ENCODE measurements at regions not wholly inside any gene's neighbourhood (a gene's known extent, or its start where the extent isn't known, plus 50 kb on each side); places are given as distances from the start of the nearest gene placed in this dataset.

DNA sequence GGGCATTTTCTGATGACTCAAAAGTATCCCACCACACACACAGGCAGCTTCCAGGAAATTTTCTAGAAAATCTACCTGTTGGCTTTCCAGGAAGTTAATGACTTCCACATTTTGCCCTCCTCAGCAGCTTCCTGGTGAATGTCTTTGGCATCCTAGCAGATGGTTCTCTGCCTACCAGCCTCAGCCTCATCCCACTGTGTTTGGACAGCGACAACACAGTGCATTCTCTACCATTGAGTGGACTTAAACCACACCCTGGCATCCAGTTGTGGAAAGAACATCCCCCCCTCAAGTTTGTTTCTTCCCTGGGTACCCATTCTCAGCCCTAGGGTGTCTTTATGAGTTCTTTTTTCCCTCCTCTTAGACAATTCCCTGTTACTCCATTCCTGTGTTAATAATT, 50.8 kb upstream of the GADL1 start:
- DNase-seq (ENCODE audit: low read depth in 3 of 3, low spot score in 1 of 3): no peak

DNA sequence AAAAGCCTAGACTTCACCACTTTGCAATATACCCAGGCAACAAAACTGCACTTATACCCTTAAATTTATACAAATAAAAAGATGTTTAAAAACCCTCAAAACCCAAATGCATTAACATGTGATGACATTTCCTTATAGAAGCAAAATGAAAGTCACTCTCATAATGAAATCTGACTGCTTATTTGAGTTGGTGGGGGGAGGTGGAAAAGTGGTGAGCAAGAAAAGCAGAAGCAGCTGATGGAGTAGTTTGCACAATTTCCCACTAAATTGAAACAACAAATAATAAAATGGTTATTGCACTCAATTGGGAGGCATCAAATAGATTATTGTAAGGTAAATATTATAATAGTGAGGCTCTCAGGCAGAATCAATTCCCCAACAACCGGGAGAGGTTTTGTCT, 54.0 kb upstream of the GADL1 start:
- no peak for DNase-seq (ENCODE audit: low read depth in 3 of 3, low spot score in 1 of 3)

DNA sequence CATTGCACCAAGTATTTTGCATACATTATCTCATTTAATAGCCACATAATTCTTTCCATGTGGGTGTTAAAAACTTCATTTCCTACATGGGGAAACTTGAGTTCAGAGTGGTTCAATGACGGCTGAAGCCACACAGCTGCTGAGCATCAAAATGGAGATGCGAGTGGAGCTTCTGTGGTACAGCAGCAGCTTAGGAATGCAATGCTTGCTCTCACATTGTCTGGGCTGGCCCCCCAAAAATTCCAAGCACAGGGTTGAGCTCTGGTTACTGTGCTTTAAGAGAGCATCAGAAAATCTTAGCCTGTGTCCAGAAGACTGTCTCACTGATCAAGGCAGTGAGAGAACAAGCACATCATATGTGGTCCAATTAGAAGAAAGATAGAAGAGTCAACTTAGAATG, 57.4 kb upstream of the GADL1 start:
- DNase-seq (ENCODE audit: low read depth in 3 of 3, low spot score in 1 of 3): no peak

DNA sequence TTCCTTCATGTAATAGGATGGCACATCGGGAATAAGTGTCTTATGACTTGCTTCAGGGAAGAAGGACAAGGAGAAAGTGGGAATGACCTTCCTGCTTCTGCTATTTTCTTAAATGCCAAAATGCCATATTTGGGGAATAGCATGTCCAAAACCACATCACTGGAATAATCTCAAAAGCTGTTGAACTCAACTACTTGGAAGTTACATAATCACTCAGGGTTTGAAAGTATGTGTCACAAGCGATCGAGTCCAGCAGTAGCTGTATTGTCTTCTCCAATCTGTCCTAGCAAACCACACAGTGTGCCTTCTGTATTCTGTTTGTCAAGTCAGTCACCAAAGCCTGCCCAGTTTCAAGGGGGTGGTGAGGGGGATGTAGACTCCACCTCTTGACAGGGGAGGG, 58.3 kb upstream of the GADL1 start:
- no peak for DNase-seq (ENCODE audit: low read depth in 3 of 3, low spot score in 1 of 3)

DNA sequence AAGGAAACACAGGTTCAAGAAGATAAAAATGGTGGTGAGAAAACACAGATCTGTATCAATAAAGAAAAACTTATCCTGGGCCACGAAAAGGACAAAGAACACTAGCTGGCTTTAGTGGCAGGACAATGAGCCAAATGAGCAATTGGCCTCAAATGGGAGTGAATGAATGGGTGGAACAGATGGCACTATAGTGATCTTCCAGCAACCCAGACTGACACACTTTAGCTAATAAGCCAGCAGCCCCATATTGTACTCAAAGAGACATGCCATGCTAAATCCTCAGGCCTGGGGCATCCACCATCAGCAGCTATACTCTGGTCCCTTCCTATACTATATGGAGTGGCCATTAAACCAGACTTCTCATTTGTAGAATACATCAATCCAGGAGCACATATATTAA, 60.0 kb upstream of the GADL1 start:
- no peak for DNase-seq (ENCODE audit: low read depth in 3 of 3, low spot score in 1 of 3)

DNA sequence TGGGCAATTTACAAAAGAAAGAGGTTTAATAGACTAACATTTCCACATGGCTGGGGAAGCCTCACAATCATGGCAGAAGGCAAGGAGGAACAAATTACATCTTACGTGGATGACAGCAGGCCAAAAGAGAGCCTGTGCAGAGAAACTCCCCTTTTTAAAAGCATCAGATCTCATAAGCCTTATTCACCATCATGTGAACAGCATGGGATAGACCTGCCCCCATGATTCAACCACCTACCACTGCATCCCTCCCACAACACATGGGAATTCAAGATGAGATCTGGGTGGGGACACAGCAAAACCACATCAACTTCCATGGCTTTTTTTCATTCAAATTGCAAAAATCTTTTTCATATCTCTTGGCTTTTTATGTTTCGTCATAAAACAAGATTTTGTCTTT, 67.6 kb upstream of the GADL1 start:
- DNase-seq (ENCODE audit: low read depth in 3 of 3, low spot score in 1 of 3): no peak

DNA sequence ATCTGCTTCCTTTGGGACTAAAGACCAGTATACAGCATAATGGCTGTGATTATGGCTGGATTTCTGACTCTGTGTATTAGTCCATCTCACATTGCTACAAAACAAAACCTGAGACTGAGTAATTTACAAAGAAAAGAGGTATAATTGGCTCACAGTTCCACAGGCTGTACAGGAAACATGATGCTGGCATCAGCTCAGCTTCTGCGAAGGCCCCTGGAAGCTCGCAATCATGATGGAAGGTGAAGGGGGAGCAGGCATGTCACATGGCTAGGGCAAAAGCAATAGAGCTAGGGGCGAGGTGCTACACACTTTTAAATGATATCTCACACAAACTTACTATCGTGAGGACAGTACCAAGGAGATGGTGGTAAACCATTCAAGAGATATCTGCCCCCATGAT, 68.0 kb upstream of the GADL1 start:
- DNase-seq (ENCODE audit: low read depth in 3 of 3, low spot score in 1 of 3): no peak

DNA sequence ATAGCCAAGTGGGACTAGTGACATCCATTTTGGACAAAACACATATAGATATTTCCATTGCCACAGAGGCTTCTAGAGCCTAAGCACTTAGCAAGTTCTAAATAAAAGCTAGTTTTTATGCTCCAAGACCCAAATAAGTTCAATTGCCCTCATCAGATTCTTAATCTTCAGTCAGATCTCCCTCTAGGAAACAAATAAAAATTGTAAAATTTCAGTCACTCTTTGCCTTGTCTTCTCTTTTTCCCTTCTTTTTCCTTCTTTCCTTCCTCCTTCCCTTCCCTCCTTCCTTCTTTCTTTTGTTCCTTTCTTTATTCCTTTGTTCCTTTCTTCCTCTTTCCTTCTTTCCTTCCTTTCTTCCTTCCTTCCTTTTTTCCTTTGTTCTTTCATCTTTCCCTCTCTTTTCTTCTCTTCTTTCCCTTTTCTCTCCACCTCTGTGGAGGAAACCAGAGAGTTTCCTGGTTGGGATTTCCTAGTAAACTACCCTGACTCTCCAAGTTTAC, 68.8 kb upstream of the GADL1 start:
- DNase-seq (ENCODE audit: low read depth in 3 of 3, low spot score in 1 of 3): no peak

DNA sequence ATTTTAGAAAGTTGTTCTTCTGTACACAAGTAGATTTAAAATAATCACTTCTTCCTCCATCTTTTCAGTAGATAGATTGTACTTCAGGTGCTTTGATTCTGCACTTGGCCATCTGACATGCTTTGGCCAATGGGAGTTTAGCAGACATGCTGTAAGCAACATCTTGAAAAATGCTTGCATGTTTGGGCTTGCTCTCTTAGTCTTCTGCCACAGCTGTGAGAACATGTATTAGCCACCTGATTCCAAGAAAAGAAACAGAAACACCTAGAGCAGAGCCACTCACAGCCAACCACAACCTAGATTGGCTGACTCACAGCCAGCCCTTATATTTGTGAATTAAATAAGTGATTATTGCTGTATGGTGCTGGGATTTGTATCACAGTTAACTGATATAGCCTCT, 70.2 kb upstream of the GADL1 start:
- DNase-seq (ENCODE audit: low read depth in 3 of 3, low spot score in 1 of 3): no peak

DNA sequence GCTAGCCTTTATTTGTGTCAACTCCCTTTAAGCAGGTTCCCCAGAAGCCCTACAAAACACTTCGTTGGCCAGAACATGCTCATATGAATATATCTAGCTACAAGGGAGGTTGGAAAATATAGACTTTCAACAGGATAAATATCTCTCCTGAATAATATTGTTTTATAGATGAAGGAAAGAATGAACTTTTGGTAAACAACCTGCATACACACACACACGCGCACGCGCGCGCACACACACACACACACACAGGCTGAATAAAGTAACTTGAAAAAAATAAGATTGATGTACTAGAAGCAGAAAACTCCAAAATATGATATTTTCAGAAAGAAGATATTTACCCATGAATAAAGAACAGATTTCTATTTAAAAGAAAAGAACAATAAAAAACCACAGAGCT, 72.4 kb upstream of the GADL1 start:
- no peak for DNase-seq (ENCODE audit: low read depth in 3 of 3, low spot score in 1 of 3)

DNA sequence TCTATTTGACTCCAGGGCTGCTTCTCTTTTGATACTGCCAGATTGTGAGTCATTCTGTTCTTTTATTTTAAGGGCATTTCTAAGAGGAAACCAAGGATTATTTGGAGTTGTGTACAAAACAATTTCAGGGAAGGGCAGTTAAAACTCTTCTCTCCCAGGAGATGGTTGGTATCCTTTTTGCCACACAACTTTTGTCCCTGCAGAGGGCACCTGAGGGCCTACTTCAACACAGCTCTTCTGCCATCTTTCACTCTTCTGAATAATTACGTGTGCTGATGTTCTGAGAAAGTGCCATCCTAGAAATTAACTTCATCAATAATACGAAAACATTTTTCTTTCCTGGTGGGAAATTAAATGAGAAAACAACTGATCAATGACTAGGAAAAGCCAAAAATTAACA, 75.7 kb upstream of the GADL1 start:
- DNase-seq (ENCODE audit: low read depth in 3 of 3, low spot score in 1 of 3): no peak

DNA sequence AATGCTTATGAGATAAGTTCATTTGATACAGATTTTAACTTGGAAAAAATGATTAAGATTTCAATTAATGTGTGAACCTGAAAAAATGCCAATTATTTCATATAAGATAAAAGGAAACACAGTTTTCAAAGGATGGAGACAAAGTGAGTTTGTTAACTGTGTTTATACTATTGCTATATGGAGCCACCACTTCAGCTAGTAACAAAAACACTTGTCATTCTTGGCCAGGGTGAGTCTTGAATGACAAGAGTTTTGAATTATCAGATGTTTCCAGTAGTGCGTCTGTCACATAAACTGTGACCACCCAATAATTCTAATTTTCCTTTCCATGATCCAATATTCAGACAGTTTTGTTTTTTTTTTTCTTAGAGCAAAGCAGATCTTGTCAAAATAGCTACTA, 78.0 kb upstream of the GADL1 start:
- no peak for DNase-seq (ENCODE audit: low read depth in 3 of 3, low spot score in 1 of 3)

DNA sequence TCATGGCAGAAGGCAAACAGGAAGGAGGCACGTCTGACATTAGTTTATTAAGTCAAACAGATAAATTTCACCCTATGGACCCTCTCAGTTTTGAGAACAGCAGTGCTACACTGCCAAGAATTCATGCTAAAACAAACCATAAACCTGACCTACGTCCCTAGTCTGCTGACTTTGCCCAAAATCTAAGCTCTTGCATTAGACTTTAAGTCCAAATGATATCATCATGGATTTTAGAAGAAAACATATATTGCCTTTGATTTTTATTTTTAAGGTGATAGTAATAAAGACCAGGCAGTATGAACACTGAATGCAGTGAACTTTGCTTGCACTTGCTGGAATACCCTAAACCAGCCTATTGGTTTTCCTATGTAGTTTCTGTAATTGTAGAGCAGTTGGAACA, 79.6 kb upstream of the GADL1 start:
- no peak for DNase-seq (ENCODE audit: low read depth in 3 of 3, low spot score in 1 of 3)

DNA sequence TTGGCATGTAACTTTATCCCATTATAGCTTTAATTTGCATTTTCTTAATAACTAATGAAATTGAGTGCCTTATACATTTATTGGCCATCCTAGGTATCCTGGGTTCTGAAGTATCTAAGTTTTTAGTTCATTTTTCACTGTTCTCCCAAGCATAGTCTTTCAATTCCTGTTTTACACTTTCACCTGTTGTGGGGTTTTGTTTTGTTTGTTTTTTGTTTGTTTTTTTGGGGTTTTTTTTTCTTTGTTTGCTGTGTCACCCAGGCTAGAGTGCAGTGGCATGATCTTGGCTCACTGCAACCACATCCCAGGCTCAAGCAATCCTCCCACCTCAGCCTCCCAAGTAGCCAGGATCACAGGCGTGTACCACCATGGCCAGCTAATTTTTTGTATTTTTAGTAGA, 83.1 kb upstream of the GADL1 start:
- DNase-seq (ENCODE audit: low read depth in 3 of 3, low spot score in 1 of 3): no peak

DNA sequence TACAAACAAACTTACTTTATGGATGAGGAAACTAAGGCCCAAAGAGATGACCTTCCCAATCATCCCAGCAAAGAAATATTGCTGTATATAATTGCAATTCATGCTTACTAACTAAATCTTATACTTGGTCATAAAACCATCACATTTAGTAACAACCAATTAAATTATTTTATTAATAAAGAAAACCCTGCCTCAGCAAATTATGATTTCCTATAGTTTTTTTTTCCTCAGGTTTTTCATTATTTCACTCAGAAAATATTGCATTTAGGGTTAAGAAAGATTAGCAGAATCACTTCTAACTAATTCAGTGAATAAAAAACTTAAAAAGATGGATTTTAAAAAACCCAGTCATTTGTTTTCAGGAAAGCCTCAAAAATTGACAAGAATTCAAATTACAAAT, 86.5 kb upstream of the GADL1 start:
- DNase-seq (ENCODE audit: low read depth in 3 of 3, low spot score in 1 of 3): no peak

DNA sequence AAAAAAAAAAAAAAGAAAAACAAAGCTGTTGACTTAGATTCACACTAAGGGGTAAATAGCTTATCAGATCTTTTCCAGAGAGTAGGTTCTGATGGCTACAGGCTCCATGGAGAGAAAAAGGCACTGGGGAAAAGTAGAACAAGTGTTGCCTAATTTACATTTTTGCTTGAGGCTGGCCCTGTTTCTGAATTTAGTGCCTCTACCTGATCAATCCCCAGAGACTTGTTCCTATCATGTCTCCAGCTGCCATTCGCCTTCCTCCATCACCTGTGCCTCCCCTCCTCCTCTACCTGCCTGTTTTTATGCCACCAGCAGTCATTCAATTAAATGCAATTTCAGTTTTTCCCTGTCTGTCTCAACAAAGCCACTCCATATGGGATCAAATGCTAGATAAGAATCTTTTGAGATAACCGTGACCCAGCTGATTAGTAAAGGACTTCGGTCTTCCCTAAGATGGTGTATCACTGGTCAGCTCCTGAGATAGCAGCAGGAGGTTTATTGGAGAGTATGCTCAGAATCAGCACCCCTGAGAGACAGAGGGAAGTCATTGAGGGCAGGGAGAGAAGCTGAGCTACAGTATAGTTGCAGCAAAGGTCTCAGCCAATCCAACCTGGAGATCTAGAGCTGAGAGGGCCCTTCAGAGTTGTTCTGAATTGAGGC, 88.1 kb upstream of the GADL1 start:
- no peak for DNase-seq (ENCODE audit: low read depth in 3 of 3, low spot score in 1 of 3)

DNA sequence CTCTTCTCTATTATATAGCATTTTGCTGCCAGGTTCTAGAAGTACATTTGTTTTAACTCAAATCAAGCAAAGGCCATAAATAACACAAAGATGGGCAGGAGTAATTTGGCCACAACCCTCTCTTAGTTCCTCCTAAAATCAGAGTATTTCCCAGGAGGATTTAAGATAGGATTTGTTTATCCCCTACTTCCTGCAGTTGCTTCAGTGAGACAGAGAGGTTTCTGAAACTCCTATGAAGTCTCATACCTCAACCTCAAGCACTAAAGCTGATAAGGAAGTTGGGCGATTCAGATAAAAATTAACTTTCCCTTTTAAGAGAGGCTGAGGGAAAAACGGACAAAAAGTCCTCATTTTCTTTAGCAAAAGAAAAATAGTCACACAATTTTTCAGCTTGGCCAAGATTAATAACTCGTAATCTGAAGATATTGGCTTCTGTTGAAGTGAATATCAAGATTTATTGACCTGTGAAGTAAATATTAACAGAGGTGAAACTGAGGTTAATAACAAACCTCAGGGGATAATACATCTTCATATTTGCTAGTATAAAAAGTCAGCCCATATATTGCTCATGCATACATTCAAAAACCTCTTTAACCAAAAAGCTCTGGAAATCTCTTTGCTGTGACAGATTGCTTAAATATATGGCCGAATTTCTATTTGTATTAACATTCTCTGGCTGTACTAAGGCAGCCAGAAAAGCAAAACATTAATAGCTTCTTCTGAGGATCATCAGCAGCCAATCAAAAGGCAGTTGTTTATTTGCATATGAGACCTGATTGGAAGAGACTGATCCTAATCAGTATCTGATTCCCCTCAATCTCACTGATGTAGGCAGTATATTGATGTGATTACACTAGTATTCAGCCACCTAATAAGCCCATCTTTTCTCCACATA, 90.6 kb upstream of the GADL1 start:
- DNase-seq (ENCODE audit: low read depth in 3 of 3, low spot score in 1 of 3): no peak

DNA sequence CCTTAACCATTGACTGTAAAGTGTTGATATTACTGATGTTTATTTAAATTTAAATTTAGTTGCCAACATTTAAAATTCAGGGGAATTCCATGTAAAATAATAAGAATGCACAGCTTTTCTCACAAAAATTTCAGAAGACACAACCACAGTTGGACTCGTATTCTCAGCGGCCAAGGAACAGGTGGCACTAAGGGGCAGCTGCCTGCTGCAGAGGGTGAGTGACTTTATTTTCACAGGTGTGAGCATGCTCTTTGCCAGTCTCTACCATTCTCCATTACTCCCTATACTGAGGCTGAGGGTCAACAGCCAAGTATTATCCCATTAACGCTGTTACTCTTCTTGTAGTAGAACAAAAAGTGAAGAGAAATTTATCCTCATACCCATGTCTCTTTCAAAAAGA, 92.1 kb upstream of the GADL1 start:
- DNase-seq (ENCODE audit: low read depth in 3 of 3, low spot score in 1 of 3): no peak

DNA sequence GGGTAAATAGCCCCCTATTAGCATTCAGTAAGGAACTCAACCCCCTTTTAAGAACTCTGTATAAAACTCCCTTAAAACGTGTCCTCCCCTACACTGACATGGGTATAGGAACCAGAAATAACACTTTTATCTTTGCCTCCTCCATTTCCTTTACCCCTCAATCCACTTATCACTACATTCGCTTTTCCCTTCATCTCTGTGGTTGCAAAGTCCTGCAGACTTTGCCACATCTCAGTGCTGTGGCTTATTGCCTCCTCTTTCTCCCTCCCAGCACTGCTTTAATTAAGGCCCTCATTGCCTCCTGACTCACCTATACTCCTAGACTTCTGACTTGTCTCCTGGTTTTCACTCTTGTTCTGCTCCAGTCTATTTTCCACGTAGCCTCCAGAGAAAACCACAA, 94.3 kb upstream of the GADL1 start:
- DNase-seq (ENCODE audit: low read depth in 3 of 3, low spot score in 1 of 3): no peak

DNA sequence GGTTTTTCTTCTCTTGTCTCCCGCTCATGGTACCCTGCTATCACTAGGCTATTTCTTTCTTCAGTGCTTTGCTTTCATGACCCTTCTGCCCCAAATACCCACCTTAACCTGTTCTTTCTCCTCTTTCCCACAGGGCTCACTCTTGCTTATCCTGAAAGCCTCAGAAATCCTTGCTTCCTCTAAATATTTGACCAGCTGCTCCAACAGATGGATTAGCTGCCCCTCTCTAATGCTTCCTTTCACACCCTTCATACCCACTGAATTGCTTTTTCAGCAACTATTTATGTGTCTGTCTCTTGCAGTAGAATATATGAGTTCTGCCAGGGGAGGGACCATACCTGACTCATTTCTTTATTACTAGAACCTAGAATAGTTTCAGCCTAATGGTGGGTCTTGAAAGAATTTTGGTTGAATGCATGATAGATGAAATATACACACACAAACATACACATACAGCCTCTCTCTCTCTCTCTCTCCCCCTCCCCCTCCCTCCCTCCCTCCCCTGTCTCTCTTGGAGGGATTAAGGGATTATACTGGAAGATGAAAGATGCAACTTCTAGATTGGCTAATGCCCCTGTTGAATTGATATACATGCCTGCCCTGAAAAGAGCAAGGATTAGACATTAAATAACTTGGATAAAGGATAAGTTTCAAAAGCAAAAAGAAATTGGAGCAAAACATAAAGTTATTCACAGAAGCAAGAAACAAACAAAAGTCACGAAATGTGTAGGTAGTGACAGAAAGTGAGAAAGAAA, 95.0 kb upstream of the GADL1 start:
- DNase-seq (ENCODE audit: low read depth in 3 of 3, low spot score in 1 of 3): no peak

DNA sequence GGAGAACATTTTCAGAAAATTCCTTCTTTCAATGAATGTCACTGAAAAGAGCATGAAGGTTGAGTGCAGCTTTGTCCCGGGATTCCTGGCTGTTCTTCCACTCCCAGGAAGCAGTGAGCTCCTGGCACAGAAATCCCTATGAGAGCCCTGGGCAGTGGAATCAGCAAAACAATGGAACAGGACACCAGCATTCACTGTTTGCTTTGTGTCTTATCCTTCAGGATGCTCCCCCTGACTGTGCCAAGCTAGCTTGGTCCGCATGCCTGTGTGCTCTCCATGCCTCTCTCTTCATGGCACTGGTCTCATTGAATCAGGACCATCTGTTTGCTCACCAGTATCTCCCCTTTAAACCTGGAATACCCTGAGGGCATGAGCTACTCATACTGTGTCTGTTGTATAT, 102.0 kb upstream of the GADL1 start:
- no peak for DNase-seq (ENCODE audit: low read depth in 3 of 3, low spot score in 1 of 3)

DNA sequence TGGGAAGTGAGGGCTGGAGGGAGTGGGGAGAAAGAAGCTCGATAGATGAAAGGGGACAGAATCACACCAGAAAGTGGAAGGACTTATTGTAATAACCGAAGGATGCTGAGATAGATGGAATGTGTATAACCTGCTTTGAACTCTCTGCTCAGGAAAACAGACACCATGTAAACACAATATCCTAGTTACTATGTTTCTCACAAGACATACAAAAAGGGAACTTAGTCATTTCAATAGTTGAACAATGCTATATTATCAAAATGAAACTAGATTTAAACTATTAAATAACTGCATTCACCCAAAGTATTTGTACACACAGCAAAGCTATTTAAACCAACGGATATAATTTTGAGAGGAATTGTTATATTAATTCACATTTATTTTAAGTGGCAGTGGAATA, 108.3 kb upstream of the GADL1 start:
- DNase-seq (ENCODE audit: low read depth in 3 of 3, low spot score in 1 of 3): no peak

Measured in stimulated activated CD4-positive, alpha-beta T cell treated with anti-CD3 and anti-CD28 coated beads, TNF-alpha, amount 100 ng/mL, for 1 hour (primary cell).